ENCODE measurements at regions not wholly inside any gene's neighbourhood (a gene's known extent, or its start where the extent isn't known, plus 50 kb on each side); places are given as distances from the start of the nearest gene placed in this dataset.
"Not testable (repeated sequence)": the region's sequence is repeated elsewhere in the genome, so short reads cannot be mapped to it uniquely, and the experiment has no call there.

- FAIRE-seq = no peak
- DNase-seq (ENCODE audit: insufficient read length, low spot score) = no peak
Measured at GRCh38 chr2:153311432-153311831, 167.1 kb downstream of the RPRM start.

GRCh38 chr2:153308466-153308865, 170.1 kb downstream of the RPRM start:
- FAIRE-seq = no peak
- DNase-seq (ENCODE audit: insufficient read length, low spot score) = no peak

- DNase-seq (ENCODE audit: insufficient read length, low spot score) (no peak), FAIRE-seq (no peak)
Measured at GRCh38 chr2:153307223-153307622, 171.3 kb downstream of the RPRM start.

- no peak for DNase-seq (ENCODE audit: insufficient read length, low spot score)
- FAIRE-seq = no peak
Measured at GRCh38 chr2:153299809-153300208, 178.8 kb downstream of the RPRM start.

GRCh38 chr2:153299217-153299616, 179.3 kb downstream of the RPRM start:
- FAIRE-seq (no peak), DNase-seq (ENCODE audit: insufficient read length, low spot score) (no peak)

GRCh38 chr2:153294199-153294786, 184.3 kb downstream of the RPRM start:
- no peak for FAIRE-seq
- no peak for DNase-seq (ENCODE audit: insufficient read length, low spot score)

GRCh38 chr2:153291718-153292117, 186.8 kb downstream of the RPRM start:
- DNase-seq (ENCODE audit: insufficient read length, low spot score) = no peak
- no peak for FAIRE-seq

GRCh38 chr2:153287109-153287801, 191.3 kb downstream of the RPRM start:
- DNase-seq (ENCODE audit: insufficient read length, low spot score) (no peak), FAIRE-seq (no peak)

- no peak for DNase-seq (ENCODE audit: insufficient read length, low spot score)
- FAIRE-seq = no peak
Measured at GRCh38 chr2:153268941-153269461, 209.6 kb downstream of the RPRM start.

GRCh38 chr2:153256876-153257275, 221.7 kb downstream of the RPRM start:
- not testable (repeated sequence) for FAIRE-seq; DNase-seq (ENCODE audit: insufficient read length, low spot score)

- DNase-seq (ENCODE audit: insufficient read length, low spot score); FAIRE-seq: not testable (repeated sequence)
Measured at GRCh38 chr2:153246636-153247035, 231.9 kb downstream of the RPRM start.

GRCh38 chr2:153235516-153235915, 243.0 kb downstream of the RPRM start:
- DNase-seq (ENCODE audit: insufficient read length, low spot score) = no peak
- FAIRE-seq = peak; percentile 71

- DNase-seq (ENCODE audit: insufficient read length, low spot score) (no peak), FAIRE-seq (peak; percentile 42)
Measured at GRCh38 chr2:153232464-153232863, 246.1 kb downstream of the RPRM start.

GRCh38 chr2:153230977-153231376, 247.6 kb downstream of the RPRM start:
- DNase-seq (ENCODE audit: insufficient read length, low spot score) (no peak), FAIRE-seq (no peak)

GRCh38 chr2:153228904-153229303, 249.7 kb downstream of the RPRM start:
- FAIRE-seq (no peak), DNase-seq (ENCODE audit: insufficient read length, low spot score) (no peak)

- no peak for DNase-seq (ENCODE audit: insufficient read length, low spot score)
- FAIRE-seq = no peak
Measured at GRCh38 chr2:153227981-153228380, 250.6 kb downstream of the RPRM start.

GRCh38 chr2:153222231-153223165, 256.1 kb downstream of the RPRM start:
- peak; percentile 28 for FAIRE-seq
- no peak for DNase-seq (ENCODE audit: insufficient read length, low spot score)

GRCh38 chr2:153221506-153221905, 257.1 kb downstream of the RPRM start:
- FAIRE-seq (no peak), DNase-seq (ENCODE audit: insufficient read length, low spot score) (no peak)

GRCh38 chr2:153221087-153221486, 257.5 kb downstream of the RPRM start:
- no peak for DNase-seq (ENCODE audit: insufficient read length, low spot score)
- no peak for FAIRE-seq

GRCh38 chr2:153218851-153219250, 259.7 kb downstream of the RPRM start:
- FAIRE-seq = no peak

GRCh38 chr2:153214337-153214736, 264.2 kb downstream of the RPRM start:
- FAIRE-seq (no peak), DNase-seq (ENCODE audit: insufficient read length, low spot score) (no peak)

More at GRCh38 chr2:153218851-153219250, 259.7 kb downstream of the RPRM start:
- DNase-seq (ENCODE audit: insufficient read length, low spot score) = no peak
